ENCODE measurements at regions not wholly inside any gene's neighbourhood (a gene's known extent, or its start where the extent isn't known, plus 50 kb on each side); places are given as distances from the start of the nearest gene placed in this dataset.
"Not testable (repeated sequence)": the region's sequence is repeated elsewhere in the genome, so short reads cannot be mapped to it uniquely, and the experiment has no call there.

GRCh38 chrX:122972604-122973003, 211.5 kb upstream of the GRIA3 start:
- Histone ChIP-seq H4K20me1 (ENCODE audit: insufficient read depth, poor library complexity, severe bottlenecking) (no peaks in the 10 kb centered on the region), H2AFZ (no peak overlapping the region), H3K79me2 (no peaks in the 10 kb centered on the region), H3K4me2 (no peak overlapping the region), H3K36me3 (replicated peaks; ENCODE audit: insufficient read depth, low read depth) (no peaks in the 10 kb centered on the region), H3K9me3 (ENCODE audit: low read depth) (no peaks in the 10 kb centered on the region), H3K9me2 (replicated peaks; ENCODE audit: insufficient read depth) (no peaks in the 10 kb centered on the region), H3K4me1 (ENCODE audit: insufficient read depth) (no peaks in the 10 kb centered on the region), H3K27me3 (no peaks in the 10 kb centered on the region), H3K27ac (no peak overlapping the region), H3K4me3 (no peak overlapping the region)
- 48% methylated on average over 2 of the region's 2 CpGs for WGBS (ENCODE audit: low lambda C conversion rate, missing lambda C conversion rate)
- TF ChIP-seq EZH2phosphoT487 (IDR thresholded peaks at IDR 0.05; ENCODE audit: low read depth, severe bottlenecking, unreplicated experiment) (no peak), CTCF (IDR thresholded peaks at IDR 0.05; ENCODE audit: poor library complexity) (no peak), EZH2 (IDR thresholded peaks at IDR 0.05; ENCODE audit: borderline replicate concordance) (no peak)
- no peak for DNase-seq (ENCODE audit: low spot score)

DNA sequence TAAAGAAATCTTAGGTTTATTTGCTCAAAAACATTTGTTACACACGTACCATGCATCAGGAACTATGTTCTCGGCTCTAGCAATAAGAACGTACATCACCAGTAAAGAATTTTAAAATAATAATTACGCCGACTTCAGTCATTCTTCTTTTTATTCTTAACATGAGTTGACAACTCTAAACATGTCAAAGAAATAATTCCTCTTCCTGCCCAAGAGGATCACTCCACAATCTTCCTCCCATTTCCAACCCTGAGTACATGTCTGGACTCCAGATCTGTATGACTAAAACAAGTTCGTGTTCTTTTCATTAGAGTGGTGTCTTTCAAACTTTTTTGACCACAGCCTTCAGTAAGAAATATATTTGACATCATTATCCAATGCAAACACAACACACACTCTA, 201.6 kb upstream of the GRIA3 start:
- Histone ChIP-seq H3K9me2 (replicated peaks; ENCODE audit: insufficient read depth) (no peaks in the 10 kb centered on the region), H3K9me3 (ENCODE audit: low read depth) (peaks cover 7% of the 10 kb centered on the region), H3K36me3 (replicated peaks; ENCODE audit: insufficient read depth, low read depth) (no peaks in the 10 kb centered on the region), H3K4me1 (ENCODE audit: insufficient read depth) (no peaks in the 10 kb centered on the region), H3K79me2 (no peaks in the 10 kb centered on the region), H4K20me1 (ENCODE audit: insufficient read depth, poor library complexity, severe bottlenecking) (no peaks in the 10 kb centered on the region), H3K4me2 (no peak overlapping the region), H3K4me3 (no peak overlapping the region), H2AFZ (no peak overlapping the region), H3K27me3 (no peaks in the 10 kb centered on the region), H3K27ac (no peak overlapping the region)
- 82% methylated on average over 6 of the region's 6 CpGs for WGBS (ENCODE audit: low lambda C conversion rate, missing lambda C conversion rate)
- no peak for DNase-seq (ENCODE audit: low spot score)
- TF ChIP-seq EZH2 (IDR thresholded peaks at IDR 0.05; ENCODE audit: borderline replicate concordance) = no peak

GRCh38 chrX:123002844-123003243, 181.2 kb upstream of the GRIA3 start:
- not testable (repeated sequence) for H3K4me1 ChIP-seq (ENCODE audit: insufficient read depth); H4K20me1 ChIP-seq (ENCODE audit: insufficient read depth, poor library complexity, severe bottlenecking); H3K4me3 ChIP-seq; H3K27ac ChIP-seq; H3K9me2 ChIP-seq (replicated peaks; ENCODE audit: insufficient read depth); H3K9me3 ChIP-seq (ENCODE audit: low read depth); H3K27me3 ChIP-seq; DNase-seq (ENCODE audit: low spot score); H2AFZ ChIP-seq; H3K79me2 ChIP-seq; H3K4me2 ChIP-seq; H3K36me3 ChIP-seq (replicated peaks; ENCODE audit: insufficient read depth, low read depth)
- WGBS (ENCODE audit: low lambda C conversion rate, missing lambda C conversion rate) = 80% methylated on average over 2 of the region's 2 CpGs

GRCh38 chrX:123013141-123013540, 170.9 kb upstream of the GRIA3 start:
- Histone ChIP-seq H3K27me3 (no peaks in the 10 kb centered on the region), H3K4me2 (no peak overlapping the region), H4K20me1 (ENCODE audit: insufficient read depth, poor library complexity, severe bottlenecking) (no peaks in the 10 kb centered on the region), H3K9me2 (replicated peaks; ENCODE audit: insufficient read depth) (no peaks in the 10 kb centered on the region), H3K27ac (no peak overlapping the region), H3K4me3 (no peak overlapping the region), H3K79me2 (no peaks in the 10 kb centered on the region), H2AFZ (no peak overlapping the region), H3K4me1 (ENCODE audit: insufficient read depth) (no peaks in the 10 kb centered on the region), H3K36me3 (replicated peaks; ENCODE audit: insufficient read depth, low read depth) (no peaks in the 10 kb centered on the region), H3K9me3 (ENCODE audit: low read depth) (no peaks in the 10 kb centered on the region)
- no peak for TF ChIP-seq EZH2phosphoT487 (IDR thresholded peaks at IDR 0.05; ENCODE audit: low read depth, severe bottlenecking, unreplicated experiment)
- no peak for DNase-seq (ENCODE audit: low spot score)
- 58% methylated on average over 1 of the region's 1 CpG for WGBS (ENCODE audit: low lambda C conversion rate, missing lambda C conversion rate)

DNA sequence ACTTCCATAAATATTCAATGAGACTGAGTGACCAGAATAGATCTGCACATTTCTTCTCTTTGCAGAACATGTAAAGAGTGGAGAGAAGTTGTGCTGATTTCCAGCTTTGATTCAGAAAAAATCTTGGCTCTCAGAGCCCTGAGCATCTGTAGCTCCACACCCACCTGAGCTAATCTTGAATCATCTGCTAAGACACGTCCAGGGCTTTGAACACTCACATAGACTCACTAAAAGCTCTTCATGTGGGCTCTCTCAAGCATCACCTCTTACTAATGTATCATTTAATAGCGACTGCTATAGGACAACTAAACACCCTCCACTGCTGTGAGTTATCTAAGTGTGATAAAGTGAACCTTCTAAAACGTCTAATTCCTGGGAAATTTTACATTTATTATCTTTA, 147.7 kb upstream of the GRIA3 start:
- 30% methylated on average over 3 of the region's 3 CpGs for WGBS (ENCODE audit: low lambda C conversion rate, missing lambda C conversion rate)

More for the DNA sequence above, 147.7 kb upstream of the GRIA3 start:
- no peak overlapping the region for H3K27ac ChIP-seq
- no peaks in the 10 kb centered on the region for H3K27me3 ChIP-seq
- no peaks in the 10 kb centered on the region for H4K20me1 ChIP-seq (ENCODE audit: insufficient read depth, poor library complexity, severe bottlenecking)
- no peaks in the 10 kb centered on the region for H3K4me1 ChIP-seq (ENCODE audit: insufficient read depth)
- H2AFZ ChIP-seq = no peak overlapping the region
- H3K4me2 ChIP-seq = no peak overlapping the region
- H3K4me3 ChIP-seq = no peak overlapping the region
- H3K9me3 ChIP-seq (ENCODE audit: low read depth) = no peaks in the 10 kb centered on the region
- no peak for DNase-seq (ENCODE audit: low spot score)
- no peaks in the 10 kb centered on the region for H3K9me2 ChIP-seq (replicated peaks; ENCODE audit: insufficient read depth)
- no peak for TF ChIP-seq EZH2 (IDR thresholded peaks at IDR 0.05; ENCODE audit: borderline replicate concordance)
- TF ChIP-seq EZH2phosphoT487 (IDR thresholded peaks at IDR 0.05; ENCODE audit: low read depth, severe bottlenecking, unreplicated experiment) = no peak
- no peak for TF ChIP-seq CTCF (IDR thresholded peaks at IDR 0.05; ENCODE audit: poor library complexity)
- H3K36me3 ChIP-seq (replicated peaks; ENCODE audit: insufficient read depth, low read depth) = no peaks in the 10 kb centered on the region
- H3K79me2 ChIP-seq = no peaks in the 10 kb centered on the region

Data from hepatocyte (in vitro differentiated cells).